Activated T-cell treated with anti-CD3 and anti-CD28 coated beads, Interleukin-2, amount 50 U/mL, for 72 hours (primary cell): ENCODE measurements at regions not wholly inside any gene's neighbourhood (a gene's known extent, or its start where the extent isn't known, plus 50 kb on each side); places are given as distances from the start of the nearest gene placed in this dataset.

Source experiments
- ATAC-seq, 2 donors: fragments of 150-1000 bp; cut with Tn5 transposase; replicated peaks in 1 of 2; 2 replicates each; pipeline ENCODE4 v1.10.0; 2021; ENCODE audit warnings: moderate library complexity in 2 of 2, mild to moderate bottlenecking in 1 of 2
- DNase-seq, 2 donors: peaks; one replicate each; pipeline ENCODE4 v3.0.0; 2021 to 2022; ENCODE audit warnings: mixed read lengths in 1 of 2
- H3K27ac Mint-ChIP-seq: one replicate; pipeline ENCODE4 v1.8.0; 2022; ENCODE audit warnings: mild to moderate bottlenecking, moderate library complexity, mixed read lengths
- H3K27me3 Mint-ChIP-seq: one replicate; pipeline ENCODE4 v1.8.0; 2022; ENCODE audit warnings: low read depth, mixed read lengths
- H3K36me3 Mint-ChIP-seq, 2 donors: one replicate each; pipeline ENCODE4 v1.8.0; 2022; ENCODE audit warnings: mixed read lengths in 2 of 2, mild to moderate bottlenecking in 1 of 2; ENCODE audit not compliant: insufficient read depth in 2 of 2
- H3K4me1 Mint-ChIP-seq: one replicate; pipeline ENCODE4 v1.8.0; 2022; ENCODE audit warnings: low read depth, mixed read lengths
- H3K4me3 Mint-ChIP-seq, 2 donors: one replicate each; pipeline ENCODE4 v1.8.0; 2022; ENCODE audit warnings: mild to moderate bottlenecking in 2 of 2, mixed read lengths in 2 of 2, moderate library complexity in 2 of 2
- H3K9me3 Mint-ChIP-seq, 2 donors: one replicate each; pipeline ENCODE4 v1.8.0; 2022; ENCODE audit warnings: mixed read lengths in 2 of 2

GRCh38 chr10:83179371-83179770, 959.9 kb upstream of the GHITM start:
- no peak overlapping the region for H3K4me3 Mint-ChIP-seq
- H3K27me3 Mint-ChIP-seq, result no peaks in the 10 kb centered on the region
- H3K27ac Mint-ChIP-seq, result no peak overlapping the region
- ATAC-seq, result no peak
- H3K36me3 Mint-ChIP-seq, result no peaks in the 10 kb centered on the region
- no peak for DNase-seq
- peaks cover 4 to 5% of the 10 kb centered on the region in 2 donors for H3K9me3 Mint-ChIP-seq
- H3K4me1 Mint-ChIP-seq, result no peaks in the 10 kb centered on the region

GRCh38 chr10:83182076-83182475, 957.2 kb upstream of the GHITM start:
- no peaks in the 10 kb centered on the region for H3K4me1 Mint-ChIP-seq
- H3K36me3 Mint-ChIP-seq, result no peaks in the 10 kb centered on the region
- no peak overlapping the region for H3K27ac Mint-ChIP-seq
- H3K27me3 Mint-ChIP-seq, result no peaks in the 10 kb centered on the region
- H3K4me3 Mint-ChIP-seq, result no peak overlapping the region
- DNase-seq (no peak), ATAC-seq (no peak)
- peaks cover 4 to 5% of the 10 kb centered on the region in 2 donors for H3K9me3 Mint-ChIP-seq

- DNase-seq (no peak), ATAC-seq (no peak)
- Mint-ChIP-seq H3K27me3 (no peaks in the 10 kb centered on the region), H3K4me1 (no peaks in the 10 kb centered on the region), H3K36me3 (no peaks in the 10 kb centered on the region), H3K4me3 (no peak overlapping the region), H3K27ac (no peak overlapping the region), H3K9me3 (peaks cover 3% of the 10 kb centered on the region in 2 donors)
Measured at GRCh38 chr10:83184641-83185040, 954.7 kb upstream of the GHITM start.

GRCh38 chr10:83190614-83191013, 948.7 kb upstream of the GHITM start:
- Mint-ChIP-seq H3K36me3 (no peaks in the 10 kb centered on the region), H3K27ac (no peak overlapping the region), H3K9me3 (peaks cover 4% of the 10 kb centered on the region in 2 donors), H3K27me3 (no peaks in the 10 kb centered on the region), H3K4me1 (no peaks in the 10 kb centered on the region), H3K4me3 (no peak overlapping the region)
- no peak for DNase-seq
- ATAC-seq, result no peak

- Mint-ChIP-seq H3K36me3 (no peaks in the 10 kb centered on the region), H3K27ac (no peak overlapping the region), H3K4me1 (no peaks in the 10 kb centered on the region), H3K27me3 (no peaks in the 10 kb centered on the region), H3K4me3 (no peak overlapping the region), H3K9me3 (peaks cover 4% of the 10 kb centered on the region in 2 donors)
- ATAC-seq (no peak), DNase-seq (no peak)
Measured at GRCh38 chr10:83193026-83193425, 946.3 kb upstream of the GHITM start.

GRCh38 chr10:83195021-83195420, 944.3 kb upstream of the GHITM start:
- Mint-ChIP-seq H3K4me1 (no peaks in the 10 kb centered on the region), H3K4me3 (no peak overlapping the region), H3K27me3 (no peaks in the 10 kb centered on the region), H3K36me3 (no peaks in the 10 kb centered on the region), H3K27ac (no peak overlapping the region), H3K9me3 (peaks cover 2 to 4% of the 10 kb centered on the region in 2 donors)
- DNase-seq, result no peak
- no peak for ATAC-seq

- peaks cover 6 to 8% of the 10 kb centered on the region in 2 donors for H3K9me3 Mint-ChIP-seq
- H3K4me1 Mint-ChIP-seq, result no peaks in the 10 kb centered on the region
- H3K4me3 Mint-ChIP-seq, result no peak overlapping the region
- no peaks in the 10 kb centered on the region for H3K27me3 Mint-ChIP-seq
- H3K36me3 Mint-ChIP-seq, result no peaks in the 10 kb centered on the region
- ATAC-seq, result no peak
- DNase-seq, result no peak
- H3K27ac Mint-ChIP-seq, result no peak overlapping the region
Measured at GRCh38 chr10:83199374-83199773, 939.9 kb upstream of the GHITM start.

GRCh38 chr10:83205861-83206260, 933.4 kb upstream of the GHITM start:
- Mint-ChIP-seq H3K4me1 (no peaks in the 10 kb centered on the region), H3K27me3 (no peaks in the 10 kb centered on the region), H3K9me3 (peaks cover 4 to 5% of the 10 kb centered on the region in 2 donors), H3K36me3 (no peaks in the 10 kb centered on the region), H3K27ac (no peak overlapping the region), H3K4me3 (no peak overlapping the region)
- DNase-seq (no peak), ATAC-seq (no peak)

- ATAC-seq, result no peak
- no peaks in the 10 kb centered on the region for H3K36me3 Mint-ChIP-seq
- no peak overlapping the region for H3K4me3 Mint-ChIP-seq
- peaks cover 0 to 2% of the 10 kb centered on the region in 2 donors for H3K9me3 Mint-ChIP-seq
- no peaks in the 10 kb centered on the region for H3K27me3 Mint-ChIP-seq
- no peak overlapping the region for H3K27ac Mint-ChIP-seq
- H3K4me1 Mint-ChIP-seq, result no peaks in the 10 kb centered on the region
- no peak for DNase-seq
Measured at GRCh38 chr10:83212632-83213334, 926.5 kb upstream of the GHITM start.

GRCh38 chr10:83214136-83214535, 925.2 kb upstream of the GHITM start:
- DNase-seq (no peak), ATAC-seq (no peak)
- H3K4me1 Mint-ChIP-seq, result no peaks in the 10 kb centered on the region
- no peak overlapping the region for H3K27ac Mint-ChIP-seq
- no peaks in the 10 kb centered on the region for H3K36me3 Mint-ChIP-seq
- no peaks in the 10 kb centered on the region for H3K27me3 Mint-ChIP-seq
- H3K9me3 Mint-ChIP-seq, result peaks cover 2 to 3% of the 10 kb centered on the region in 2 donors
- H3K4me3 Mint-ChIP-seq, result no peak overlapping the region

GRCh38 chr10:83218205-83218604, 921.1 kb upstream of the GHITM start:
- H3K27ac Mint-ChIP-seq, result no peak overlapping the region
- H3K4me1 Mint-ChIP-seq, result no peaks in the 10 kb centered on the region
- no peak overlapping the region for H3K4me3 Mint-ChIP-seq
- H3K27me3 Mint-ChIP-seq, result no peaks in the 10 kb centered on the region
- no peak for DNase-seq
- no peaks in the 10 kb centered on the region for H3K36me3 Mint-ChIP-seq
- peaks cover 2 to 8% of the 10 kb centered on the region in 2 donors for H3K9me3 Mint-ChIP-seq
- ATAC-seq, result no peak

- no peak overlapping the region for H3K4me3 Mint-ChIP-seq
- H3K27ac Mint-ChIP-seq, result no peak overlapping the region
- H3K4me1 Mint-ChIP-seq, result no peaks in the 10 kb centered on the region
- peaks cover 0 to 10% of the 10 kb centered on the region in 2 donors for H3K9me3 Mint-ChIP-seq
- H3K27me3 Mint-ChIP-seq, result no peaks in the 10 kb centered on the region
- no peaks in the 10 kb centered on the region for H3K36me3 Mint-ChIP-seq
- DNase-seq (no peak), ATAC-seq (no peak)
Measured at GRCh38 chr10:83222300-83222699, 917.0 kb upstream of the GHITM start.

GRCh38 chr10:83222832-83223742, 916.2 kb upstream of the GHITM start:
- H3K36me3 Mint-ChIP-seq, result no peaks in the 10 kb centered on the region

More at GRCh38 chr10:83222832-83223742, 916.2 kb upstream of the GHITM start:
- ATAC-seq (no peak), DNase-seq (no peak)
- no peak overlapping the region for H3K27ac Mint-ChIP-seq
- H3K4me3 Mint-ChIP-seq, result no peak overlapping the region
- H3K9me3 Mint-ChIP-seq, result peaks cover 0 to 10% of the 10 kb centered on the region in 2 donors
- no peaks in the 10 kb centered on the region for H3K27me3 Mint-ChIP-seq
- H3K4me1 Mint-ChIP-seq, result no peaks in the 10 kb centered on the region
